B cell (primary cell): ENCODE measurements at regions not wholly inside any gene's neighbourhood (a gene's known extent, or its start where the extent isn't known, plus 50 kb on each side); places are given as distances from the start of the nearest gene placed in this dataset.

Source experiments
- ATAC-seq: fragments of 200-7000 bp; cut with Tn5 transposase; one replicate; pipeline ENCODE4 v1.10.0; 2021; ENCODE audit warnings: low read depth, mild to moderate bottlenecking, moderate number of reproducible peaks, moderate library complexity
- CTCF ChIA-PET: fragments of 350-600 bp; sonication (Branson Sonifier 250); formaldehyde crosslinking; loops from one replicate; lab custom pipeline; 2021; ENCODE audit warnings: antibody characterized with exemption, inconsistent platforms; lab: Charles Lee
- POLR2A ChIA-PET: fragments of 350-600 bp; sonication (Branson Sonifier 250); formaldehyde crosslinking; loops from one replicate; lab custom pipeline; 2021; ENCODE audit warnings: antibody characterized with exemption; lab: Charles Lee
- DNase-seq: peaks from one replicate; pipeline ENCODE4 v3.0.0; 2013
- H2AFZ ChIP-seq: 2 replicates; pipeline ENCODE4 v1.6.1; 2012; ENCODE audit warnings: mild to moderate bottlenecking, low read depth, low read length; ENCODE audit not compliant: insufficient read depth, poor library complexity, severe bottlenecking
- H3K27ac ChIP-seq, 2 donors: 1 replicate in 1 of 2; 2 replicates in 1 of 2; pipeline ENCODE4 v1.5.1; 2012 to 2013; ENCODE audit warnings: low read length in 2 of 2, mild to moderate bottlenecking in 2 of 2, moderate library complexity in 1 of 2
- H3K27me3 ChIP-seq, 4 experiments: fragments of 200-600 bp in 1 of 4; sonication (generic) in 1 of 4; replicated peaks in 1 of 4; 1 replicate in 2 of 4; 2 replicates in 2 of 4; pipeline versions ENCODE4 v1.6.1 to v1.7.0; 2013 to 2016; ENCODE audit warnings: low read length in 3 of 4, mild to moderate bottlenecking in 2 of 4, mixed read lengths in 1 of 4, moderate library complexity in 1 of 4; ENCODE audit not compliant: insufficient read depth in 4 of 4, control insufficient read depth in 3 of 4; ENCODE audit errors: control extremely low read depth in 1 of 4
- H3K36me3 ChIP-seq, 2 experiments: replicated peaks in 1 of 2; 1 replicate in 1 of 2; 2 replicates in 1 of 2; pipeline versions ENCODE4 v1.6.1 to v1.7.1; 2013; ENCODE audit warnings: low read length in 1 of 2; ENCODE audit not compliant: insufficient read depth in 2 of 2, control insufficient read depth in 1 of 2; ENCODE audit errors: control extremely low read depth in 1 of 2, extremely low read depth in 1 of 2
- H3K4me1 ChIP-seq, 2 donors: fragments of 200-600 bp in 1 of 2; sonication (generic) in 1 of 2; 1 replicate in 1 of 2; 2 replicates in 1 of 2; pipeline versions ENCODE4 v1.5.1 to v1.6.1; 2013 to 2017; ENCODE audit warnings: low read length in 2 of 2; ENCODE audit not compliant: control insufficient read depth in 2 of 2, insufficient read depth in 2 of 2
- H3K4me2 ChIP-seq: replicated peaks from 2 replicates; pipeline ENCODE3; 2012; ENCODE audit warnings: mild to moderate bottlenecking, low read depth, low read length; ENCODE audit not compliant: poor library complexity, severe bottlenecking
- H3K4me3 ChIP-seq, 5 experiments: fragments of 200-600 bp in 1 of 5; sonication (generic) in 1 of 5; 1 replicate in 3 of 5; 2 replicates in 2 of 5; pipeline versions ENCODE4 v1.5.1 to v1.7.0; 2011 to 2016; ENCODE audit warnings: low read length in 4 of 5, mild to moderate bottlenecking in 4 of 5, low read depth in 2 of 5, control low read depth in 1 of 5, moderate library complexity in 1 of 5; ENCODE audit not compliant: insufficient read depth in 1 of 5; ENCODE audit errors: control extremely low read depth in 1 of 5, extremely low read depth in 1 of 5
- H3K79me2 ChIP-seq: fragments of 200-600 bp; sonication (generic); one replicate; pipeline ENCODE4 v1.6.0; 2016; ENCODE audit warnings: low read length; ENCODE audit not compliant: control insufficient read depth, insufficient read depth
- H3K9ac ChIP-seq: fragments of 200-600 bp; sonication (generic); 2 replicates; pipeline ENCODE4 v1.6.1; 2017; ENCODE audit warnings: mild to moderate bottlenecking, low read length, moderate library complexity
- H3K9me3 ChIP-seq, 3 donors: one replicate each; pipeline versions ENCODE4 v1.6.1 to v1.7.1; 2013; ENCODE audit warnings: low read length in 2 of 3; ENCODE audit not compliant: control insufficient read depth in 2 of 3, insufficient read depth in 1 of 3; ENCODE audit errors: control extremely low read depth in 1 of 3
- H4K20me1 ChIP-seq: 2 replicates; pipeline ENCODE4 v1.6.0; 2012; ENCODE audit warnings: mild to moderate bottlenecking, low read length; ENCODE audit not compliant: insufficient read depth, control insufficient read depth, poor library complexity, severe bottlenecking
- H3K27ac Mint-ChIP-seq: one replicate; pipeline ENCODE4 v1.8.0; 2021; ENCODE audit warnings: mixed read lengths
- H3K27me3 Mint-ChIP-seq: one replicate; pipeline ENCODE4 v1.8.0; 2021; ENCODE audit warnings: mixed read lengths
- H3K4me1 Mint-ChIP-seq: one replicate; pipeline ENCODE4 v1.8.0; 2021; ENCODE audit warnings: mixed read lengths
- H3K4me3 Mint-ChIP-seq: one replicate; pipeline ENCODE4 v1.8.0; 2021; ENCODE audit warnings: mixed read lengths
- H3K9me3 Mint-ChIP-seq: one replicate; pipeline ENCODE4 v1.8.0; 2022; ENCODE audit warnings: mixed read lengths; ENCODE audit not compliant: insufficient read depth
- EZH2 ChIP-seq: IDR thresholded peaks from 2 replicates; pipeline ENCODE4 v1.6.1; 2012; ENCODE audit warnings: borderline replicate concordance, low read depth, mild to moderate bottlenecking, moderate library complexity, low read length; ENCODE audit not compliant: insufficient read depth, poor library complexity, severe bottlenecking
- WGBS: methylation state at CpG from one replicate; pipeline ENCODE4 v1.1.5; 2013; ENCODE audit warnings: missing lambda C conversion rate; ENCODE audit not compliant: insufficient coverage; 5-methylcytosine and 5-hydroxymethylcytosine counted together
- intact Hi-C: fragments of 100-400 bp; cut with micrococcal nuclease; formaldehyde crosslinking; loops from one replicate; pipeline ENCODE4 v1.10.0; 2022
- TF ChIP-seq, protein P1 (sequence below): fragments of 200-600 bp; IDR thresholded peaks from one replicate; pipeline ENCODE4 v1.8.0; 2022; ENCODE audit warnings: antibody characterized with exemption, mild to moderate bottlenecking

DNA sequence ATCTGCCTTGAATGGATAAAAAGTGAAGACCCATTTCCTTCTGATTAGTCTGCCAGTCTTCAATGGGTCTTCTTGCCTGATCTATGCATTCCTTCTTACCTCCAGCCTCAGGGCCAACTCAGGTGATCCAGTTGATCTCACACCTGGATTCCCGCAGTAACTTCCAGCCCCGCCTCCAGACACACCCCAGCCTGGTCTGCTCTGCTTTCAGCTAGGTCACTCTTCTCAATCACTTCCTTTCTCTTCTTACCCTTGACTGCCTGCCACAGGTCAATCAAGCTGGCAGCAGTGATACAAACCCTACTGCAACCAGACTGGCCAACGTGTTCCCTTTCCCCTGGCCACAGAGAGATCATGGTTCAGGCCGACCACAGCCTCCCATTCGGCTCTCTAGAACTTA, 263.6 kb downstream of the ZNF516 start:
- no peak overlapping the region for H3K27ac ChIP-seq
- DNase-seq (no peak), ATAC-seq (no peak)
- WGBS: 84% methylated on average over 5 of the region's 5 CpGs
- no peak for TF ChIP-seq EZH2
- TF ChIP-seq, protein P1, sequence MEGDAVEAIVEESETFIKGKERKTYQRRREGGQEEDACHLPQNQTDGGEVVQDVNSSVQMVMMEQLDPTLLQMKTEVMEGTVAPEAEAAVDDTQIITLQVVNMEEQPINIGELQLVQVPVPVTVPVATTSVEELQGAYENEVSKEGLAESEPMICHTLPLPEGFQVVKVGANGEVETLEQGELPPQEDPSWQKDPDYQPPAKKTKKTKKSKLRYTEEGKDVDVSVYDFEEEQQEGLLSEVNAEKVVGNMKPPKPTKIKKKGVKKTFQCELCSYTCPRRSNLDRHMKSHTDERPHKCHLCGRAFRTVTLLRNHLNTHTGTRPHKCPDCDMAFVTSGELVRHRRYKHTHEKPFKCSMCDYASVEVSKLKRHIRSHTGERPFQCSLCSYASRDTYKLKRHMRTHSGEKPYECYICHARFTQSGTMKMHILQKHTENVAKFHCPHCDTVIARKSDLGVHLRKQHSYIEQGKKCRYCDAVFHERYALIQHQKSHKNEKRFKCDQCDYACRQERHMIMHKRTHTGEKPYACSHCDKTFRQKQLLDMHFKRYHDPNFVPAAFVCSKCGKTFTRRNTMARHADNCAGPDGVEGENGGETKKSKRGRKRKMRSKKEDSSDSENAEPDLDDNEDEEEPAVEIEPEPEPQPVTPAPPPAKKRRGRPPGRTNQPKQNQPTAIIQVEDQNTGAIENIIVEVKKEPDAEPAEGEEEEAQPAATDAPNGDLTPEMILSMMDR: no peak
- H3K27me3 Mint-ChIP-seq: peaks cover 3% of the 10 kb centered on the region
- H3K79me2 ChIP-seq: no peaks in the 10 kb centered on the region
- H4K20me1 ChIP-seq: no peaks in the 10 kb centered on the region
- no peak overlapping the region for H3K4me3 ChIP-seq
- no peak overlapping the region for H3K4me3 Mint-ChIP-seq
- no peaks in the 10 kb centered on the region for H3K36me3 ChIP-seq
- no peaks in the 10 kb centered on the region for H3K27me3 ChIP-seq
- H3K9me3 ChIP-seq: no peaks in the 10 kb centered on the region
- H3K9me3 Mint-ChIP-seq: no peaks in the 10 kb centered on the region
- CTCF ChIA-PET: no interaction called here
- POLR2A ChIA-PET: no interaction called here
- H2AFZ ChIP-seq: no peak overlapping the region
- H3K27ac Mint-ChIP-seq: no peak overlapping the region
- no peak overlapping the region for H3K4me2 ChIP-seq
- H3K4me1 Mint-ChIP-seq: no peaks in the 10 kb centered on the region
- H3K4me1 ChIP-seq: no peaks in the 10 kb centered on the region
- no peak overlapping the region for H3K9ac ChIP-seq
- intact Hi-C loops: no loop called here

DNA sequence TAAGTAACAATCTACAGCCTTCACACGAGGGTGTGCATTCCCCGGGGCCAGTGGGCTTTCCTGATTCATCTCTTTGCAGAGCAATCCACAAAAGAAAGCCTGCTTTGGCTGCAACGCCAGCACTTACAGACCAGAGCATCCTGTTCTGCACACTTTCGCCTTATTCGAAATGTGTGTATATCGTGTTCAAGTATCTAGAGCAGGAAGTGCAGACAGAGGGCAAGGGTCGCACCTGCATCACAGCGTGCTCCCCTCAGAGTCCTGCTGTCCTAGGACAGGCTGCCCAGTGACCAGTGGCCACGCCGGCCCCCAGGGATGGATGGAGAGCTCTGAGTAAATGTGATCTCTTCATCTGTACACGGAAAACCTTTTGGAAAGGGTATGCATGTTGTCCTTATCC, 264.3 kb downstream of the ZNF516 start:
- Histone ChIP-seq H3K9me3 (peaks cover 0 to under 1% (median 0%) of the 10 kb centered on the region in 3 donors), H3K4me2 (no peak overlapping the region), H3K36me3 (no peaks in the 10 kb centered on the region), H3K27me3 (no peaks in the 10 kb centered on the region), H2AFZ (no peak overlapping the region), H3K27ac (no peak overlapping the region), H4K20me1 (no peaks in the 10 kb centered on the region), H3K79me2 (no peaks in the 10 kb centered on the region), H3K9ac (no peak overlapping the region), H3K4me1 (no peaks in the 10 kb centered on the region), H3K4me3 (no peak overlapping the region)
- ChIA-PET CTCF (no interaction called here), POLR2A (no interaction called here)
- intact Hi-C loops: no loop called here
- Mint-ChIP-seq H3K9me3 (no peaks in the 10 kb centered on the region), H3K4me1 (no peaks in the 10 kb centered on the region), H3K4me3 (no peak overlapping the region), H3K27ac (peak overlapping the region; percentile 3), H3K27me3 (peaks cover 3% of the 10 kb centered on the region)
- DNase-seq: no peak
- WGBS: 90% methylated on average over 8 of the region's 11 CpGs
- no peak for ATAC-seq
- TF ChIP-seq, protein P1: no peak
- TF ChIP-seq EZH2: no peak
